ENCODE measurements at regions not wholly inside any gene's neighbourhood (a gene's known extent, or its start where the extent isn't known, plus 50 kb on each side); places are given as distances from the start of the nearest gene placed in this dataset.

DNA sequence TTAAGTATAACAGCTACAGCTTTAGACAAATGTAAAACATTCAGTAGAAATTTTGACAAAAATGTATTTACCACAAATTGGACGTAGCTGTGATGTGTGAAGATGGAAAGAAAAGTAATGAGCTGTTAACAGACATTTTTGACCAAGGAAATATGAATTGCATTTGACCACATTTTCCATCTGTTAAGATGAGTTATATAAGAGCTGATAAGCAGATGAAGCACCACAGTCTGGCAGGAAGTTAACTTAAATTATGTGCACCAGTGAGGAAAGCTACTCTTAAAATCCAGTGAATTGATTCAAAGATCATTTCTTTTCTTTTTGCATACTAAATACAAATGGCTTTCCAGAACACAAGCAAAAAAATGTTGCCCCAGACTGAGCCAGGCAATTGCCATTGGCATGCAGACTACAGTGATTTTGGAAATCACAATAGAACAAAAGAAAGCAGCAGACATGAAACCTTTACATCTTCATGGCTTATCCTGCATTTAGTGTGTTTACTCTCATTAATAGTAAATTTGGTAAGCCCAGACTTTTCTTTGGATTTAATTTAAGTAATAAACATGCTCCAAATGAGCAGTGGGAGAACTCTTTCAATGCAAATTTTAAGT, 493.7 kb downstream of the TMX3 start:
- Histone ChIP-seq H3K4me1 (ENCODE audit: control insufficient read depth in 4 of 4, insufficient read depth in 4 of 4, low read length in 3 of 4) (no peaks in the 10 kb centered on the region), H3K27ac (ENCODE audit: low read depth in 1 of 2, low read length in 2 of 2) (no peak overlapping the region), H3K27me3 (ENCODE audit: control insufficient read depth in 4 of 4, insufficient read depth in 4 of 4, low read length in 3 of 4) (no peaks in the 10 kb centered on the region), H3K36me3 (ENCODE audit: control insufficient read depth in 4 of 4, insufficient read depth in 3 of 4, low read depth in 1 of 4, low read length in 3 of 4) (no peaks in the 10 kb centered on the region), H3K4me3 (ENCODE audit: low read depth in 1 of 3, low read length in 3 of 3) (no peak overlapping the region), H3K9ac (ENCODE audit: low read depth in 1 of 2, low read length in 2 of 2) (no peak overlapping the region), H3K9me3 (ENCODE audit: control insufficient read depth in 4 of 4, low read length in 3 of 4) (peaks cover 0 to 3% (median 0%) of the 10 kb centered on the region in 4 donors)
- TF ChIP-seq, protein P1, sequence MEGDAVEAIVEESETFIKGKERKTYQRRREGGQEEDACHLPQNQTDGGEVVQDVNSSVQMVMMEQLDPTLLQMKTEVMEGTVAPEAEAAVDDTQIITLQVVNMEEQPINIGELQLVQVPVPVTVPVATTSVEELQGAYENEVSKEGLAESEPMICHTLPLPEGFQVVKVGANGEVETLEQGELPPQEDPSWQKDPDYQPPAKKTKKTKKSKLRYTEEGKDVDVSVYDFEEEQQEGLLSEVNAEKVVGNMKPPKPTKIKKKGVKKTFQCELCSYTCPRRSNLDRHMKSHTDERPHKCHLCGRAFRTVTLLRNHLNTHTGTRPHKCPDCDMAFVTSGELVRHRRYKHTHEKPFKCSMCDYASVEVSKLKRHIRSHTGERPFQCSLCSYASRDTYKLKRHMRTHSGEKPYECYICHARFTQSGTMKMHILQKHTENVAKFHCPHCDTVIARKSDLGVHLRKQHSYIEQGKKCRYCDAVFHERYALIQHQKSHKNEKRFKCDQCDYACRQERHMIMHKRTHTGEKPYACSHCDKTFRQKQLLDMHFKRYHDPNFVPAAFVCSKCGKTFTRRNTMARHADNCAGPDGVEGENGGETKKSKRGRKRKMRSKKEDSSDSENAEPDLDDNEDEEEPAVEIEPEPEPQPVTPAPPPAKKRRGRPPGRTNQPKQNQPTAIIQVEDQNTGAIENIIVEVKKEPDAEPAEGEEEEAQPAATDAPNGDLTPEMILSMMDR (IDR thresholded peaks at IDR 0.05; ENCODE audit: low read depth, low read length, missing input control), result no peak
- TF ChIP-seq, protein P2, sequence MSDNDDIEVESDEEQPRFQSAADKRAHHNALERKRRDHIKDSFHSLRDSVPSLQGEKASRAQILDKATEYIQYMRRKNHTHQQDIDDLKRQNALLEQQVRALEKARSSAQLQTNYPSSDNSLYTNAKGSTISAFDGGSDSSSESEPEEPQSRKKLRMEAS (IDR thresholded peaks at IDR 0.05), result no peak
- no peak for TF ChIP-seq HNF4A (conservative IDR thresholded peaks at IDR 0.05)
- WGBS, result 58% methylated on average over 1 of the region's 1 CpG
- DNase-seq (ENCODE audit: low spot score), result no peak

DNA sequence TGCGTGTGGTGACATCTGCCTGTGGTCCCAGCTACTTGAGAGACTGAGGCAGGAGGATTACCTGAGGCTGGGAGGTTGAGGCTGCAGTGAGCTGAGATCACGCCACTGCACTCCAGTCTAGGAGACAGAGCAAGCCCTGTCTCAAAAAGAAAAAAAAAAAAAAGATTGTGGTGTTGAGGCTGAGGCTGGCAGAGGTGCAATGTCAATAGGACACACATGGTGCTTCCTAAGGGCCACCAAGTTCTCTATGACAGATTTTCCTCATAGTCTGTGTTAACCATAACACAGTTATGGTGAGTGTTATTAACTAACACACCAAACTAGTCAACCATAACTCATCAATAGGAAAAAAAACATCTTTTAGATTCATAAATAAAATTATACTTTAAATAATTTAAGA, 494.4 kb downstream of the TMX3 start:
- TF ChIP-seq RXRA (IDR thresholded peaks at IDR 0.05) (no peak), FOXA1 (IDR thresholded peaks at IDR 0.05) (no peak), HNF4G (IDR thresholded peaks at IDR 0.05) (no peak), RAD21 (IDR thresholded peaks at IDR 0.05) (no peak), JUND (IDR thresholded peaks at IDR 0.05) (no peak), NR2F2 (IDR thresholded peaks at IDR 0.05) (no peak), HNF4A (conservative IDR thresholded peaks at IDR 0.05) (no peak), EGR1 (IDR thresholded peaks at IDR 0.05; ENCODE audit: low read depth in 2 of 2) (no peak), SP1 (IDR thresholded peaks at IDR 0.05) (no peak), TAF1 (conservative IDR thresholded peaks at IDR 0.05) (no peak), YY1 (IDR thresholded peaks at IDR 0.05) (no peak), FOXA2 (IDR thresholded peaks at IDR 0.05) (no peak), GABPA (IDR thresholded peaks at IDR 0.05 in 1 of 2, conservative IDR thresholded peaks at IDR 0.05 in 1 of 2) (no peak)
- TF ChIP-seq, protein P2 (IDR thresholded peaks at IDR 0.05), result no peak
- TF ChIP-seq, protein P3, sequence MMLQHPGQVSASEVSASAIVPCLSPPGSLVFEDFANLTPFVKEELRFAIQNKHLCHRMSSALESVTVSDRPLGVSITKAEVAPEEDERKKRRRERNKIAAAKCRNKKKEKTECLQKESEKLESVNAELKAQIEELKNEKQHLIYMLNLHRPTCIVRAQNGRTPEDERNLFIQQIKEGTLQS (IDR thresholded peaks at IDR 0.05), result no peak
- TF ChIP-seq, protein P4, sequence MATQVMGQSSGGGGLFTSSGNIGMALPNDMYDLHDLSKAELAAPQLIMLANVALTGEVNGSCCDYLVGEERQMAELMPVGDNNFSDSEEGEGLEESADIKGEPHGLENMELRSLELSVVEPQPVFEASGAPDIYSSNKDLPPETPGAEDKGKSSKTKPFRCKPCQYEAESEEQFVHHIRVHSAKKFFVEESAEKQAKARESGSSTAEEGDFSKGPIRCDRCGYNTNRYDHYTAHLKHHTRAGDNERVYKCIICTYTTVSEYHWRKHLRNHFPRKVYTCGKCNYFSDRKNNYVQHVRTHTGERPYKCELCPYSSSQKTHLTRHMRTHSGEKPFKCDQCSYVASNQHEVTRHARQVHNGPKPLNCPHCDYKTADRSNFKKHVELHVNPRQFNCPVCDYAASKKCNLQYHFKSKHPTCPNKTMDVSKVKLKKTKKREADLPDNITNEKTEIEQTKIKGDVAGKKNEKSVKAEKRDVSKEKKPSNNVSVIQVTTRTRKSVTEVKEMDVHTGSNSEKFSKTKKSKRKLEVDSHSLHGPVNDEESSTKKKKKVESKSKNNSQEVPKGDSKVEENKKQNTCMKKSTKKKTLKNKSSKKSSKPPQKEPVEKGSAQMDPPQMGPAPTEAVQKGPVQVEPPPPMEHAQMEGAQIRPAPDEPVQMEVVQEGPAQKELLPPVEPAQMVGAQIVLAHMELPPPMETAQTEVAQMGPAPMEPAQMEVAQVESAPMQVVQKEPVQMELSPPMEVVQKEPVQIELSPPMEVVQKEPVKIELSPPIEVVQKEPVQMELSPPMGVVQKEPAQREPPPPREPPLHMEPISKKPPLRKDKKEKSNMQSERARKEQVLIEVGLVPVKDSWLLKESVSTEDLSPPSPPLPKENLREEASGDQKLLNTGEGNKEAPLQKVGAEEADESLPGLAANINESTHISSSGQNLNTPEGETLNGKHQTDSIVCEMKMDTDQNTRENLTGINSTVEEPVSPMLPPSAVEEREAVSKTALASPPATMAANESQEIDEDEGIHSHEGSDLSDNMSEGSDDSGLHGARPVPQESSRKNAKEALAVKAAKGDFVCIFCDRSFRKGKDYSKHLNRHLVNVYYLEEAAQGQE (IDR thresholded peaks at IDR 0.05), result no peak
- Histone ChIP-seq H3K27ac (ENCODE audit: low read depth in 1 of 2, low read length in 2 of 2) (no peak overlapping the region), H3K4me3 (ENCODE audit: low read depth in 1 of 3, low read length in 3 of 3) (no peak overlapping the region), H3K9ac (ENCODE audit: low read depth in 1 of 2, low read length in 2 of 2) (no peak overlapping the region), H3K27me3 (ENCODE audit: control insufficient read depth in 4 of 4, insufficient read depth in 4 of 4, low read length in 3 of 4) (no peaks in the 10 kb centered on the region), H3K4me1 (ENCODE audit: control insufficient read depth in 4 of 4, insufficient read depth in 4 of 4, low read length in 3 of 4) (no peaks in the 10 kb centered on the region), H3K36me3 (ENCODE audit: control insufficient read depth in 4 of 4, insufficient read depth in 3 of 4, low read depth in 1 of 4, low read length in 3 of 4) (no peaks in the 10 kb centered on the region), H3K9me3 (ENCODE audit: control insufficient read depth in 4 of 4, low read length in 3 of 4) (peaks cover 0 to 3% (median 0%) of the 10 kb centered on the region in 4 donors)
- DNase-seq (ENCODE audit: low spot score), result no peak
- 71% methylated on average over 2 of the region's 2 CpGs for WGBS

All from liver (tissue), 8 donors.